ENCODE measurements at regions not wholly inside any gene's neighbourhood (a gene's known extent, or its start where the extent isn't known, plus 50 kb on each side); places are given as distances from the start of the nearest gene placed in this dataset.
"Not testable (repeated sequence)": the region's sequence is repeated elsewhere in the genome, so short reads cannot be mapped to it uniquely, and the experiment has no call there.

DNA sequence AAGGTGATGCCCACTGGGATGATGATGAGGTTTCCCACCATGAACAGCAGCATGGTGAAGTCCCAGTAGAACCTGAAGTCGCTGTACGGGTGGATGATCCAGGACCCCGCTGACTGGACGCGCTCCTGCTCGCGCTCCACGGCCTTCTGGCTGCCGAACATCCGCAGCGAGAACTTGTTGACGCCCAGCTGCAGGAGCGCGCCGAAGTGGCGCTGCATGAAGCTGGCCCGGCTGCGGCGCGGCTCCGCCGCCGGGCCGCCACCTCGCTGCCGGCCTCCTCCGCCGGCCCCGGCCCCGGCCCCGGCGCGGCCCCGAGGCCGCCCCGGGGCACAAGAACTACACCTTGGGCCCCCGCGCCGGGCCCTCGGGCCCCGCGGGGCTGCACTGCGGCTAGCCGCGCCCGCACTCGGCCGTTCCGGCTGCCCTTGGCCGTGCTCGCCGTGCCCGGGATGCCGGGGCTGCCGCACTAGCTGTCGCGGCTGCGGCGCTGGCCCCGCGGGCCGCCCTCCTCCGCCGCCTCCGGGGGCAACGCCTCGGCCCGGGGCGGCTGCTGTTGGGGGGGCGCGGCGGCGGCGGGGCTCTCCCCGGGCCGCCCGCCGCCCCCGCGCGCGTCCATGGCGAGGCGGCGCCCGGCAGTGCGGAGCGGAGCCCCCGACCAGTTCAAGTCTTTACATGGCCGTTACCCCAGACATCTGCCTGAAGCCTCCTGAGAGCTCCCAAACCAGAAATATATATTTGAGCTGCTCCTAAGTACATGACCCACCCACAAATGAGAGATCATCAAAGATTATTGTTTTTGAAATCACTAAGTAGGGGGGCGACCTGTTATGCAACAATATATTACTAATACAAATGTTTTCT is 87.8 kb downstream of the GOLGA8K start:
- TF ChIP-seq, protein P1, sequence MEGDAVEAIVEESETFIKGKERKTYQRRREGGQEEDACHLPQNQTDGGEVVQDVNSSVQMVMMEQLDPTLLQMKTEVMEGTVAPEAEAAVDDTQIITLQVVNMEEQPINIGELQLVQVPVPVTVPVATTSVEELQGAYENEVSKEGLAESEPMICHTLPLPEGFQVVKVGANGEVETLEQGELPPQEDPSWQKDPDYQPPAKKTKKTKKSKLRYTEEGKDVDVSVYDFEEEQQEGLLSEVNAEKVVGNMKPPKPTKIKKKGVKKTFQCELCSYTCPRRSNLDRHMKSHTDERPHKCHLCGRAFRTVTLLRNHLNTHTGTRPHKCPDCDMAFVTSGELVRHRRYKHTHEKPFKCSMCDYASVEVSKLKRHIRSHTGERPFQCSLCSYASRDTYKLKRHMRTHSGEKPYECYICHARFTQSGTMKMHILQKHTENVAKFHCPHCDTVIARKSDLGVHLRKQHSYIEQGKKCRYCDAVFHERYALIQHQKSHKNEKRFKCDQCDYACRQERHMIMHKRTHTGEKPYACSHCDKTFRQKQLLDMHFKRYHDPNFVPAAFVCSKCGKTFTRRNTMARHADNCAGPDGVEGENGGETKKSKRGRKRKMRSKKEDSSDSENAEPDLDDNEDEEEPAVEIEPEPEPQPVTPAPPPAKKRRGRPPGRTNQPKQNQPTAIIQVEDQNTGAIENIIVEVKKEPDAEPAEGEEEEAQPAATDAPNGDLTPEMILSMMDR (IDR thresholded peaks at IDR 0.05), result not testable (repeated sequence)
- TF ChIP-seq POLR2A (IDR thresholded peaks at IDR 0.05), result not testable (repeated sequence)
